ENCODE measurements at regions not wholly inside any gene's neighbourhood (a gene's known extent, or its start where the extent isn't known, plus 50 kb on each side); places are given as distances from the start of the nearest gene placed in this dataset.

DNA sequence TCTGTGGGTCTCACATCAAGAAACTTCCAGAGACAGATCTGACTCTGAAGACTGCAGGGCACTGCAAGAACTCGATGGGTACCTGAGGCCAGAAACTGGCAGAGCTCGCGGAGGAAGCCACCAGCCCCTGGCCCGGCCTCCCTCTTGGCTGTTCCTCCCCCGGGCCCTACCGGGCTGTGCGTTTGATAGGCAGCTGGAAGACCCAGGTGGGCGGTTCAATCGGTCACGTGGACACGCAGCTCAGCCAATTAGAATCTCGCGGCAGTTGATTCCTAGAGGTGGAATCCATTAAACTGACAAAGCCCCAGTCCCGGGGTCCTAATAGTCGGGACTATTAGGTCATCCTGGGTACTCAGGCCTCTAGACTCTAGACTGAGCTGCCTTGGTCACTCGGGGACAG lies 139.9 kb downstream of the GPCPD1 start:
- POLR2A ChIA-PET = no interaction called here
- Histone ChIP-seq H3K27me3 (ENCODE audit: control insufficient read depth, insufficient read depth, low read length) (peaks cover 5% of the 10 kb centered on the region), H3K4me1 (ENCODE audit: control insufficient read depth, insufficient read depth, low read length) (no peaks in the 10 kb centered on the region), H3K36me3 (ENCODE audit: control insufficient read depth, insufficient read depth, low read length) (no peaks in the 10 kb centered on the region; the same call in 1 of the 2 replicates), H3K27ac (ENCODE audit: low read length) (no peak overlapping the region), H3K9me3 (ENCODE audit: control insufficient read depth, insufficient read depth, low read depth, low read length) (no peaks in the 10 kb centered on the region), H3K4me3 (ENCODE audit: low read depth in 2 of 2, low read length in 2 of 2) (no peak overlapping the region)
- BruUV-seq (replicated peaks) = no TSS peak
- in situ Hi-C loops (cut with HindIII; ENCODE audit: low pct_unique_long_range_greater_than_20kb, low sequenced_read_pairs) = no loop called here
- CTCF ChIA-PET = no interaction called here
- no peak for DNase-seq (ENCODE audit: low read depth, low spot score)
- no peak for ATAC-seq
- intact Hi-C loops (cut with micrococcal nuclease; ENCODE audit: unreplicated experiment) = no loop called here
- TF ChIP-seq POLR2AphosphoS5 (IDR thresholded peaks at IDR 0.05; ENCODE audit: low read depth, low read length) (no peak), TCF7L2 (IDR thresholded peaks at IDR 0.05; ENCODE audit: low read depth, low read length) (no peak), SIN3A (IDR thresholded peaks at IDR 0.05; ENCODE audit: borderline replicate concordance, insufficient read depth, low read depth, low read length) (no peak)
- TF ChIP-seq, protein P1, sequence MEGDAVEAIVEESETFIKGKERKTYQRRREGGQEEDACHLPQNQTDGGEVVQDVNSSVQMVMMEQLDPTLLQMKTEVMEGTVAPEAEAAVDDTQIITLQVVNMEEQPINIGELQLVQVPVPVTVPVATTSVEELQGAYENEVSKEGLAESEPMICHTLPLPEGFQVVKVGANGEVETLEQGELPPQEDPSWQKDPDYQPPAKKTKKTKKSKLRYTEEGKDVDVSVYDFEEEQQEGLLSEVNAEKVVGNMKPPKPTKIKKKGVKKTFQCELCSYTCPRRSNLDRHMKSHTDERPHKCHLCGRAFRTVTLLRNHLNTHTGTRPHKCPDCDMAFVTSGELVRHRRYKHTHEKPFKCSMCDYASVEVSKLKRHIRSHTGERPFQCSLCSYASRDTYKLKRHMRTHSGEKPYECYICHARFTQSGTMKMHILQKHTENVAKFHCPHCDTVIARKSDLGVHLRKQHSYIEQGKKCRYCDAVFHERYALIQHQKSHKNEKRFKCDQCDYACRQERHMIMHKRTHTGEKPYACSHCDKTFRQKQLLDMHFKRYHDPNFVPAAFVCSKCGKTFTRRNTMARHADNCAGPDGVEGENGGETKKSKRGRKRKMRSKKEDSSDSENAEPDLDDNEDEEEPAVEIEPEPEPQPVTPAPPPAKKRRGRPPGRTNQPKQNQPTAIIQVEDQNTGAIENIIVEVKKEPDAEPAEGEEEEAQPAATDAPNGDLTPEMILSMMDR (IDR thresholded peaks at IDR 0.05) = no peak
- TF ChIP-seq, protein P2, sequence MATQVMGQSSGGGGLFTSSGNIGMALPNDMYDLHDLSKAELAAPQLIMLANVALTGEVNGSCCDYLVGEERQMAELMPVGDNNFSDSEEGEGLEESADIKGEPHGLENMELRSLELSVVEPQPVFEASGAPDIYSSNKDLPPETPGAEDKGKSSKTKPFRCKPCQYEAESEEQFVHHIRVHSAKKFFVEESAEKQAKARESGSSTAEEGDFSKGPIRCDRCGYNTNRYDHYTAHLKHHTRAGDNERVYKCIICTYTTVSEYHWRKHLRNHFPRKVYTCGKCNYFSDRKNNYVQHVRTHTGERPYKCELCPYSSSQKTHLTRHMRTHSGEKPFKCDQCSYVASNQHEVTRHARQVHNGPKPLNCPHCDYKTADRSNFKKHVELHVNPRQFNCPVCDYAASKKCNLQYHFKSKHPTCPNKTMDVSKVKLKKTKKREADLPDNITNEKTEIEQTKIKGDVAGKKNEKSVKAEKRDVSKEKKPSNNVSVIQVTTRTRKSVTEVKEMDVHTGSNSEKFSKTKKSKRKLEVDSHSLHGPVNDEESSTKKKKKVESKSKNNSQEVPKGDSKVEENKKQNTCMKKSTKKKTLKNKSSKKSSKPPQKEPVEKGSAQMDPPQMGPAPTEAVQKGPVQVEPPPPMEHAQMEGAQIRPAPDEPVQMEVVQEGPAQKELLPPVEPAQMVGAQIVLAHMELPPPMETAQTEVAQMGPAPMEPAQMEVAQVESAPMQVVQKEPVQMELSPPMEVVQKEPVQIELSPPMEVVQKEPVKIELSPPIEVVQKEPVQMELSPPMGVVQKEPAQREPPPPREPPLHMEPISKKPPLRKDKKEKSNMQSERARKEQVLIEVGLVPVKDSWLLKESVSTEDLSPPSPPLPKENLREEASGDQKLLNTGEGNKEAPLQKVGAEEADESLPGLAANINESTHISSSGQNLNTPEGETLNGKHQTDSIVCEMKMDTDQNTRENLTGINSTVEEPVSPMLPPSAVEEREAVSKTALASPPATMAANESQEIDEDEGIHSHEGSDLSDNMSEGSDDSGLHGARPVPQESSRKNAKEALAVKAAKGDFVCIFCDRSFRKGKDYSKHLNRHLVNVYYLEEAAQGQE (IDR thresholded peaks at IDR 0.05; ENCODE audit: insufficient read depth in 1 of 2, low read depth in 2 of 2, low read length in 1 of 2) = no peak

DNA sequence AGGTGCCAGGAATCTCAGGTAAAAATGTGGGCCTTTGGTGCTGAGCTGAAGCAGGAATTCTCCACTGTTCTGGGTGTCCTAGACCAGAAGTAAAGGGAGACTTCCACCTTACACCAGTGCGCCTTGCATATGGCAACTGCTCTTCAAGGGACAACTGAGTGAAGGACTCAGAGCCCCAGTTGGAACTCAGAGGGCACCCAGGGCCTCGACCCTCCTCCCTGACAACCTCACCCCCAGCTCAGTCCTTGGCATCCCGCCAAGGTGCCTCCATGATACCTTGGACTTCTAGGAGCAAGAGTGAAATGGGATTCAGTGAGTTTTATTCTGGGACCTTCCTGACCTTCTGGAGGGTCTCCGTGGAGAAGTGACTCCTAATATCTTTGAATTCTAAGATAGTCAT lies 140.3 kb downstream of the GPCPD1 start:
- Histone ChIP-seq H3K4me1 (ENCODE audit: control insufficient read depth, insufficient read depth, low read length) (no peaks in the 10 kb centered on the region), H3K9me3 (ENCODE audit: control insufficient read depth, insufficient read depth, low read depth, low read length) (no peaks in the 10 kb centered on the region), H3K36me3 (ENCODE audit: control insufficient read depth, insufficient read depth, low read length) (no peaks in the 10 kb centered on the region; the same call in 1 of the 2 replicates), H3K4me3 (ENCODE audit: low read depth in 2 of 2, low read length in 2 of 2) (no peak overlapping the region), H3K27ac (ENCODE audit: low read length) (no peak overlapping the region), H3K27me3 (ENCODE audit: control insufficient read depth, insufficient read depth, low read length) (peaks cover 5% of the 10 kb centered on the region)
- TF ChIP-seq TCF7L2 (IDR thresholded peaks at IDR 0.05; ENCODE audit: low read depth, low read length) = no peak
- TF ChIP-seq, protein P2 (IDR thresholded peaks at IDR 0.05; ENCODE audit: insufficient read depth in 1 of 2, low read depth in 2 of 2, low read length in 1 of 2) = no peak
- POLR2A ChIA-PET = no interaction called here
- intact Hi-C loops (cut with micrococcal nuclease; ENCODE audit: unreplicated experiment) = no loop called here
- in situ Hi-C loops (cut with HindIII; ENCODE audit: low pct_unique_long_range_greater_than_20kb, low sequenced_read_pairs) = no loop called here
- CTCF ChIA-PET = no interaction called here
- BruUV-seq (replicated peaks) = no TSS peak
- DNase-seq (ENCODE audit: low read depth, low spot score) (no peak), ATAC-seq (no peak)
